WI38 (cell line): ENCODE measurements at regions not wholly inside any gene's neighbourhood (a gene's known extent, or its start where the extent isn't known, plus 50 kb on each side); places are given as distances from the start of the nearest gene placed in this dataset.
"Not testable (repeated sequence)": the region's sequence is repeated elsewhere in the genome, so short reads cannot be mapped to it uniquely, and the experiment has no call there.

Source experiments
- H3K4me3 ChIP-seq: 2 replicates; pipeline ENCODE4 v1.5.1; 2011; ENCODE audit warnings: low read depth, mild to moderate bottlenecking, control low read depth, low read length
- TF ChIP-seq, protein P1 (sequence below): IDR thresholded peaks from 2 replicates; pipeline ENCODE4 v1.5.1; 2012; ENCODE audit warnings: low read depth, mild to moderate bottlenecking, control low read depth, low read length

DNA sequence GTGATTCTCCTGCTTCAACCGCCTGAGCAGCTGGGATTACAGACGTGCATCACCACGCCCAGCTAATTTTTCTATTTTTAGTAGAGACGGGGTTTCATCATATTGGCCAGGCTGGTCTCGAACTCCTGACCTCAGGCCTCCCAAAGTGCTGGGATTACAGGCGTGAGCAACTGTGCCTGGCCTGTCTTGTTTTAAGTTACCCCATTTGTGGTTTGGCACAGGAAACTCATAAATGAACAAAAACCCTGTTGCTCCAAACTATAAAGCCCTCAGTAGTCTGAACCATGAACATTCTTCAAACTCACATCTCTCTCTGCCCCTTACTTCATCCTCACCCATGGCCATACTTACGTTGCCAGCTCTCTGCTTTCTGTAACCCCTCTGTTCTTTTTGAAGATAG is 61.7 kb downstream of the RHOU start:
- not testable (repeated sequence) for H3K4me3 ChIP-seq

DNA sequence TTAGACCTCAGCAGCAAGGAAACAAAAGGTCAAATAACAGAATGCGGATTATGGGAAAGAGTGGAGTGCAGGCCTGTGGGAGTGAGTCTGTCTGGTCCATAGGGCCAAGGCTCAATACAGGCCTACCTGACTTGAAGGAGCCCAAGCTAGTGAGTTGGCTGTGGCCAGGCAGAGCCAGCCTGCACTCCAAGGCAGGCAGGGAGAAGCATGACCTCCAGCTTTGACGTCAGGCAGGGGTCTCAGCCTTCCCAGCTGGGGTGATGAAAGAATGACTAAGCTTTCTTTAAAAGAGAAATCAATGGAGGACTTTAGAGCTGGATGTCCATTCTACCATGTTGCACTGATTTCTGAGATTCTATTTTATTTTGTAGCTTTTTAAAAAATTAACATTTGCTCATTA is 62.8 kb downstream of the RHOU start:
- H3K4me3 ChIP-seq, result no peak overlapping the region
- TF ChIP-seq, protein P1, sequence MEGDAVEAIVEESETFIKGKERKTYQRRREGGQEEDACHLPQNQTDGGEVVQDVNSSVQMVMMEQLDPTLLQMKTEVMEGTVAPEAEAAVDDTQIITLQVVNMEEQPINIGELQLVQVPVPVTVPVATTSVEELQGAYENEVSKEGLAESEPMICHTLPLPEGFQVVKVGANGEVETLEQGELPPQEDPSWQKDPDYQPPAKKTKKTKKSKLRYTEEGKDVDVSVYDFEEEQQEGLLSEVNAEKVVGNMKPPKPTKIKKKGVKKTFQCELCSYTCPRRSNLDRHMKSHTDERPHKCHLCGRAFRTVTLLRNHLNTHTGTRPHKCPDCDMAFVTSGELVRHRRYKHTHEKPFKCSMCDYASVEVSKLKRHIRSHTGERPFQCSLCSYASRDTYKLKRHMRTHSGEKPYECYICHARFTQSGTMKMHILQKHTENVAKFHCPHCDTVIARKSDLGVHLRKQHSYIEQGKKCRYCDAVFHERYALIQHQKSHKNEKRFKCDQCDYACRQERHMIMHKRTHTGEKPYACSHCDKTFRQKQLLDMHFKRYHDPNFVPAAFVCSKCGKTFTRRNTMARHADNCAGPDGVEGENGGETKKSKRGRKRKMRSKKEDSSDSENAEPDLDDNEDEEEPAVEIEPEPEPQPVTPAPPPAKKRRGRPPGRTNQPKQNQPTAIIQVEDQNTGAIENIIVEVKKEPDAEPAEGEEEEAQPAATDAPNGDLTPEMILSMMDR, result no peak

DNA sequence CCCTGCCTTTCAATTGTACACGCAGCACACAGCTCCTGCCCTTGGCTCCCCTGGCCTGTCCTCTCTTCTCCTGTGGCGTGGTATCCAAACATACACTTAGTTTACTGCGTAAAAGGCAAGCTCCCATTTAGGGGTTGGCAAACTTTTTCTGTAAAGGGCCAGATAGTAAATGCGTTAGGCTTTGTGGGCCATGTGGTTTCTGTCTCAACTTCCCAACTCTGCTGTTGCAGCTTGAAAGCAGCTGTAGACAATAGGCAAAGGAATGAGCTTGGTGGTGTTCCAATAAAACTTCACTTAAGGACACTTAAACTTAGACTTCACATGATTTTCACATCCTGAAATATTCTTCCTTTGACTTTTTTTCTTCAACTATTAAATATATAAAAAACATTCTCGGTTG is 63.3 kb downstream of the RHOU start:
- H3K4me3 ChIP-seq, result no peak overlapping the region
- TF ChIP-seq, protein P1, result no peak

DNA sequence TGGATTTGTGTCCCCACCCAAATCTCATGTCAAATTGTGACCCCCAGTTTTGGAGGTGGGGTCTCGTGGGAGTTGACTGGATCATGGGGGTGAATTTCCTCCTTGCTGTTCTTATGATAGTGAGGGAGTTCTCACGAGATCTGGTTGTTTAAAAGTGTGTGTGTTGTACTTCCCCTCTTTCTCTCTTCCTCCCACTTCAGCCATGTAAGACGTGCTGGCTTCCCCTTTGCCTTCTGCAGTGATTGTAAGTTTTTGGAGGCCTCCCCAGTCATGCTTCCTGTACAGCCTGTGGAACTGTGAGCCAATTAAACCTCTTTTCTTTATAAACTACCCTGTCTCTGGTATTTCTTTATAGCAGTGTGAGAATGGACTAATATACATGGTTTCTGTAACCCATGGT is 64.6 kb downstream of the RHOU start:
- no peak overlapping the region for H3K4me3 ChIP-seq
- TF ChIP-seq, protein P1, result no peak

DNA sequence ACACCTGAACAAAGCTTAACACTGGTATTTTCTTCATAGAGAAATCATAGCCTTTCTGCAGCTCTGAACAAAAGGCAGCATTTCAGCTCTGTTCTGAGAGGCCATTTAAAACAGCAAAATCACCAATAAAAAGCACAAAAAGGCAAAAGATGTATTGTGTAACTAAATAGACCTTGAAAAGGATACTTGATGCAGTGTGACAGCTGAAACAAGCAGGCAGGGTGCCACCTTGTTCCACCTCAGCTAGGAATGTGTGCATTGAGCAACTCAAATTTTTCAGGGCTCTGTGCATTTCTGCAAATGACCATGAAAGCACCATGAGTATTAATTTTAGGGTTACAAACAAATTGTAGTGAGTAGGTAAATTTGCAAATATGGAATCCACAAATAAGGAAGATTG is 65.8 kb downstream of the RHOU start:
- TF ChIP-seq, protein P1, result no peak
- no peak overlapping the region for H3K4me3 ChIP-seq

DNA sequence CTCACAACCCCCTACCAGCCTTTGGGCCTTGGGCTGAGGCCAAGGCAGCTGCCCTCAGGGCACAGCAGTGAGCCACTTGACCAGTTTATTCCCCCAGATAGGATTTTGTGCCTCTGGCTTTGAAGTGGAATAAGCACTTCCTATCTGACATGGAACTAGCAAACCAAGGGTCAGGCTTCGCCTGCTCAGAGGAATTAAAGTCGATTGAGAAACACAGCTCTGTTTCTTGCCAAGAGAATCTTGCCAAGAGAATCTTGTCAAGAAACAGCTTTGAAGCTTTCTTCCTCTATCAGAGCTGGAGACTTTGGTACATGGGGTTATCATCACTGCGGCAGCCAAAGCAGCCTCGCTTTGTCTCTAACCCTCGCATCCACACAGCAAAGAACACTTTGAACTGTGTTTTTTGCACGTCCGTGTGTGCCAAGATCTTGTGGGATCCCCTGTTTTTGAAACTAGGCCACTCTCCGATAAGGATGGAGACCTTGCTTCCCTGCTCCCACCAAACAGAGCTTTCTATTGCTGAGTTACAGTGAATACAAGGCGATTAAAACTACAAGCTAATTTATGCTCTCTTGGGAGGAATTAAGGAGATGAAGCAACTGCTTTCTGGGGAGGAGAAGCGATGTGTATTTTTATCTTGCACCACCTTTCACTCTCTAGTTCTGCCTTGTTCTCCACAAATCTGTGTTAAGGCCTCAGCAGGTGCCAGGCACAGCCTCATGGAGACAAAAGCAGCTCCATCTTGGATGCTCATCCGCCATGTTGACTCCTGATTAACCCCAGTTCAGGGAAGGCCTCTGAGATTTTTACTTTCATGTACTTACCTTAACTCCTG is 67.3 kb downstream of the RHOU start:
- TF ChIP-seq, protein P1, result no peak
- no peak overlapping the region for H3K4me3 ChIP-seq

DNA sequence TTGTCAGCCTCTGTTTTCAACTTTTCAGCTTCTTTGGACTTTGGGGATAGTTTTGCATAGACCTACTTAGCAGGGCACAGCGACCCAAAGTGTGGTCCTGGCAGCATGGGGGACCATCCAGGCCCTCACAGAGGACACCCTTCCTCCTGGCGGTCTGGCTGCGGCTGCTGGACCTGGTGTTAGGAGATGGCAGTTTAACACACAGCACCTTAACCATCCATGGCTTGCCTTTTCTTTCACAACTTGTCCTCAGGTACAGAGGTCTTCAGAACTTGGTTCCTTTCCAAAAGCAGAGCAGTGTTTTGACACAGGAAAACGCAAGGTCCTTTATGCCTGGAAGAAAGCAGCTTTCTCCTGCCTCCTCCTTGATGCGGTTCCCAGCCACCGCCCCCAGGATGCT is 68.1 kb downstream of the RHOU start:
- no peak overlapping the region for H3K4me3 ChIP-seq
- TF ChIP-seq, protein P1, result no peak

DNA sequence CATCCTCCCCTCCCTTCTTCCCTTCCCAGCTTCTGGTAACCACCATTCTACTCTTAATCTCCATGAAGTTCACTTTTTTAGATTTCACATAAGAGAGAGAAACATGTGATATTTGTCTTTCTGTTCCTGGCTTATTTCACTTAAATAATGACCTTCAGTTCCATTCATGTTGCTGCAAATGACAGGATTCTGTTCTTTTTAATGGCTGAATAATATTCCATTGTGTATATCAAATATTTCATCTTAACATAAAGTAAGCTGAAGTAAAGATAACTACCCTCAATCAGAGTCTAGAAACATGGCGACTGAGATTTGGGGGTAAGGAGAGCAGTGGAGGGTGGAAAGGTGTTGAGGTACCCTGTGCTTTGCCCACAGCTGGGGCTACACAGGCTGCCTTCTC is 68.9 kb downstream of the RHOU start:
- TF ChIP-seq, protein P1, result no peak

More for the DNA sequence above, 68.9 kb downstream of the RHOU start:
- no peak overlapping the region for H3K4me3 ChIP-seq
